GM19438 (cell line): ENCODE measurements at regions not wholly inside any gene's neighbourhood (a gene's known extent, or its start where the extent isn't known, plus 50 kb on each side); places are given as distances from the start of the nearest gene placed in this dataset.

Source experiments
- ATAC-seq: cut with Tn5 transposase; IDR thresholded peaks from one replicate; pipeline ENCODE4 v1.9.1; 2021; ENCODE audit warnings: low read depth; ENCODE audit not compliant: unreplicated experiment

GRCh38 chr9:80883826-80884579 lies 805.3 kb downstream of the TLE1 start:
- no peak for ATAC-seq

DNA sequence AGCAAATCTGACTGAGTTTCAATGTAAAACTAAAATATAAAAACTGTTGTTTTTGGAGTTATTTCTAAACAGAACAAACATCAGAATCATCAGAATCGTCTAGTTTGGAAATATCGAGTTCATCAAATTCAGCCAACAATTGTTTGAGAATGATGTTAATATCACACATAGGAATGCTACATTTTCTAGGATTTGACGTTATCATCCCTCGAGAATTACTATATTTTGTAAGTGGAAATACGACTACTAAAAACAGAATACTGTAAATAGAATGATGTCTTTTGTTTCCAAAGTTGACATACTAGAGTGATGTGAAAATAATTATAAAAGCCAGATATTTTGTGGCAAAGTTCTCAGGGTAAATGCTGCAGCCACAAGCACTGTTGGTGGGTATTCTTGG lies 805.9 kb downstream of the TLE1 start:
- ATAC-seq = no peak

GRCh38 chr9:80881940-80882339 lies 807.4 kb downstream of the TLE1 start:
- no peak for ATAC-seq

GRCh38 chr9:80881320-80881719 lies 808.0 kb downstream of the TLE1 start:
- no peak for ATAC-seq

DNA sequence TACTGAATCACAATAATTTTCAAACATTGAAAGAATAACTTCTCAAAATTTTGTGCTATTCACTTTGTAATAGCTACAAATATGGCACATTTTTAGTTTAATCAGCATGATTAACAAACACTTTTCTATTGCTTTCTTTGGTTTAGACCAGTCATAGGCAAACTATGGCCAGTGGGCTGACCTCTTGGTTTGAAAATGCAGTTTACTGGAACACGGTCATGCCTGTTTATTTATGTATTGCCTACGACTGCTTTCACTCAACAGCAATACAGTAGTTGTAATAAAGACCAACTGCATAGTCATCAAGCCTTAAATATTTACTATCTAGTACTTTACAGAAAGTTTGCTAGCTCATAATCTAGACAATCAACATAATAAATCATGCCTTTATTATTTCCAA lies 810.8 kb downstream of the TLE1 start:
- ATAC-seq = no peak

- no peak for ATAC-seq
Measured at GRCh38 chr9:80875947-80876346, 813.4 kb downstream of the TLE1 start.

DNA sequence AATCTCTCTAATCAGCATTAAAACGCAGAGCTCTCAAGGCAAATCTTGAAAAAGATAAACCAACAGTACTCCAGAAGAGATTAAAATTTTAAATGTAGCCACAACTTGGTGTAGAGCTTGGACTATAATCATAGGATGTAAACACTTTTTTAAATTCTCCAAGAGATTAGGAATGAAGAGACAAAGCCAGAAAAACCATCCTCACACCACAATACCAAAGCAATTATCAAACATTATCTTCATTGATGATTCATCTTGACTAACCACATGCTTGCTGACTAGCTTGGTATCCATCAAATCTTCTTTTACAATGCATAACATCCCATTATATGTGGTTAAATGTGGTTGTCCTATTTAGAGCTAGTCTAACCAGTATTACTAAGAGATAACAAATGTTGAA lies 815.1 kb downstream of the TLE1 start:
- ATAC-seq = no peak

- no peak for ATAC-seq
Measured at GRCh38 chr9:80873861-80874260, 815.5 kb downstream of the TLE1 start.

DNA sequence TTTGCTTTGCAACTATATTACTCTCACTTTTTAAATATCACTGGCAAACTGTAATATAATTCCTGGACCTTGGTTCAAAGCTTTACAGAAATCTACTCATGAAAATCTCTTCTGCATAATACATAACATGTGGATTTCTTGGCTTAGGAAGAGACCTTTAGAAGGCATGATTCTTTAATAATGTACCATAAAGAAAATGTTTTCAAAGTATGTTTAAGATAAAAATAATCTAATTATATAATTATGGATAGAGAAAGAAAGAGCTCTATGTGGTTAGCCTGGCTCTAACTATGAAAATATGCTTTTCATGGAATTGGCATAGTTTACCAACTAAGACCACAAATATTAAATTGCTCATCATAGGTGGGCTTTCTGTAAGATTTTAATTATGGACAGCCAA lies 817.8 kb downstream of the TLE1 start:
- ATAC-seq = no peak

DNA sequence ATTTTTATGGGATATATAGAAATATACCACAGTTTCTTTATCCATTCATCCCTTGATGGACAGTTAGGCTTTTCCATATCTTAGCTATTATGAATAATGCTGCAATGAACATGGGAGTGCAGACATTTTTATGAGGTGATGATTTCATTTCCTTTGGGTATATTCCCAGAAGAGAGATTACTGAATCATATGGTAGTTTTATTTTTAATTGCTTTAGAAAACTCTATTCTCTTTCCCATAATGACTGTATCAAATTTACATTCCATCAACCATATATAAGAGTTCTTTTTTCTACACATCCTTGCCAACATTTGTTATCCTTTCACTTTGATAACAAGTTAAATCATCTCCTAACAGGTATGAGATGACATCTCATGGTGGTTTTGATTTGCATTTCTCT lies 821.6 kb downstream of the TLE1 start:
- ATAC-seq = no peak

- no peak for ATAC-seq
Measured at GRCh38 chr9:80866576-80867227, 822.6 kb downstream of the TLE1 start.

- no peak for ATAC-seq
Measured at GRCh38 chr9:80866121-80866520, 823.2 kb downstream of the TLE1 start.

- no peak for ATAC-seq
Measured at GRCh38 chr9:80843028-80843427, 846.3 kb downstream of the TLE1 start.

DNA sequence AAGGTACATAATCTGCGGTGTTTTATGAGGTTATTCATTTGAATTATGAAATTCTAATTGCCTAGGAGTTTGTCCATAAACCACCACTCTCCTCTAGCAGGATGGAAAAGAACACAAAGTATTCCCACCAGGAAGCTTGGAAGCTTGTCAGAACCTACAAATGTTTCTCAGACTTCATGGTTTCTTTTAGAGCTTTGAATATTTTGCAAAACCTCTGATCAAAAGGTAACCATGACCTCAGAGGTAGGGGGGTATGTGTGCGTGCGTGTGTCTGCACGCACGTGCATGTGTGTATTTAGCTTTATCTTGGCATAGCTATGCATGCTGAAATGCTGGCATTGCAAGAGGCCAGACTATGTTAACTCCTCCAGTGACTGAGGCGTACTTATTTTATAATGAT lies 847.0 kb downstream of the TLE1 start:
- no peak for ATAC-seq

DNA sequence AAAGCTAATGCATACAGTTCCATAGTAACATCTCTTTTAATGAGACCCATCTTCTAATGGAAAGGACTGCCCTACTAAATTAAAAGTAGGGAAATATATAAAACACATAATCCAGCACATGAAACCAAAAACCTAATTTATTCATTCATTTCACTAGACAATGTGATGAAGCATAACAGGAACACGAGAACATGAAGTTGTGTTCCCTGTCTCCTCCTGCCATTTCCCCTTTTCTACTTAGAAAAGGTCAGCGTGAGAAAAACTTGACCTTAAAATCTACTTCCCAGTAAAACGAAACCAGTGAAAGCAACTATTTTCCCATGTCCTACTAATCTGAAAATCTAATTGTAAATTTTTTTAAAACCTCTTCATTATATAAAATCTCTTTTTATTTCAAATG lies 847.5 kb downstream of the TLE1 start:
- ATAC-seq = no peak

- ATAC-seq = no peak
Measured at GRCh38 chr9:80839821-80840675, 849.3 kb downstream of the TLE1 start.

DNA sequence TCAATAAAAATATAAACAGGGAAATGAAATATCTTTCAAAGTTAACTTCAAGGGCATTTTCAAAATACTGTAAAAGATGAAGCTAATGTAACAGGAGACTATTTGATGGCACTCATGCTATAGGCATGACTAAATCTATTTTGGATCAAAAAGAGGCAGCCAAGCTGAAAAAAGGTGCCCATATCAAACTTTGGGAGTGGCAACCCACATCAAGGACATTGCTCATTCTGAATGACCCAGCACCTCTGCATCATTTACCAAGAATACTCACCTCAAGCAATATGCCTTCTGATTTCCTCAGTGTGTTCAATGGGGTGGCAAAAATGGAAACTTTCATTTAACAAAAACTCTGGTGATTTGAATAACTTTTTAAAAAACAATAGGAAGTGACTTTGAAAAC lies 853.3 kb downstream of the TLE1 start:
- ATAC-seq = no peak

DNA sequence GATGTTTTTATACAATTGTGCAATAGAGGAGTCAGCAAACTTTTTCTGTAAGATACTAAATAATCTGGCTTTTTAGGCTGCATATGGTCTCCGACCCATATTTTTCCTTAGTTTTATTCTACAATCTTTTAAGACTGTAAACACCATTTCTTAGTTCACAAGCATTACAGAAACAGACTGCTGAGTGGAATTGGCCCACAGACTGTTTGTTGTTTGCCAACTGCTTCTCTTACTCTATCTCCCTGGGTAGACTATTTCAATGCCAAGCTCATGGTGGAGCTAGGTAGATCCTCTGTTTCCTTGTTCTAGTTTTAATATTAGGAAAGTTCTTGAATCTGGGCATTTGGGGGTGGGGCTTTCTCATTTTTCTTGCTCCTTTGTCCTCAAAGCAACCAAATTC lies 857.6 kb downstream of the TLE1 start:
- no peak for ATAC-seq

GRCh38 chr9:80811656-80812055 lies 877.7 kb downstream of the TLE1 start:
- no peak for ATAC-seq

- no peak for ATAC-seq
Measured at GRCh38 chr9:80811003-80811402, 878.3 kb downstream of the TLE1 start.

DNA sequence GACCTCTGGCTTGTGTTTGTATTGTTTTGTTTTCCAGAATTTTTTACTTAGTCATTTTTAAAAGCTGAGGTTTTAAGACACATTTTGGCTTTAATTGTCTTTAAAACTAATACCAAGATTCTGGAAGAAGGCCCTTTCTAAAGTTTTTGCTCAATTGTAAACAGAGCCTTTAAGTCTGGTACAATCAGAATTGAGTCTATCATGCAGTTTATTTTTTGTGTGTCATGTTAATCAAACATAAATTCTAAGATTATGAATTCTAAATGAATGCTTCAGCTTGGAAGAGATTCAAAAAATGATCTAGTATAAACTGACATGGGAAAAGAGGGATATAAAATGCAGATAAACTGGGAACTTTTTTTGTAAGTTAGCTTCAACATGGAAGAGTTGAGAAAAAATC lies 882.7 kb downstream of the TLE1 start:
- no peak for ATAC-seq

DNA sequence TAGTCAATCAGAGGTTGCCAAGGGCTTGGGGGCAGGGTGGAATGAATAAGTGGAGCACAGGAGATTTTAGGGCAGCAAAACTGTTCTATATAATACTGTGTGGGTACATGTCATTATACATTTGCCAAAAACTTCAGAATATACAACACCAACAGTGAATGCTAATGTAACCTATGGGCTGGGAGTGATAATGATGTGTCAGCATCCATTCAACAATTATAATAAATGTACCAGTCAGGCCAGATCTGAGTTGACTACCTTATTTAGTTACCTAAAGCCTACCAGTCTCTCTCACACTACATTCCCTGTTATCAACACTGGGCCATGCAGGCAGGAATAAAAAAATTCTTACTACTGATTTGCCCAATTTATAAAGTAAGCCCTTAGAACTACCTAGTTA lies 884.5 kb downstream of the TLE1 start:
- ATAC-seq = no peak
